Choroid plexus epithelial cell (primary cell): ENCODE measurements at regions not wholly inside any gene's neighbourhood (a gene's known extent, or its start where the extent isn't known, plus 50 kb on each side); places are given as distances from the start of the nearest gene placed in this dataset.

Experiments used
- DNase-seq: peaks from one replicate; pipeline ENCODE4 v3.0.0-alpha.2; 2010; ENCODE audit warnings: low read depth
- H3K4me3 ChIP-seq: 2 replicates; pipeline ENCODE4 v1.5.1; 2011; ENCODE audit warnings: low read depth, mild to moderate bottlenecking, control low read depth, low read length, moderate library complexity
- CTCF ChIP-seq: conservative IDR thresholded peaks from 2 replicates; pipeline ENCODE4 v1.5.1; 2011; ENCODE audit warnings: low read depth, mild to moderate bottlenecking, control low read depth, inconsistent platforms, low read length, moderate library complexity

DNA sequence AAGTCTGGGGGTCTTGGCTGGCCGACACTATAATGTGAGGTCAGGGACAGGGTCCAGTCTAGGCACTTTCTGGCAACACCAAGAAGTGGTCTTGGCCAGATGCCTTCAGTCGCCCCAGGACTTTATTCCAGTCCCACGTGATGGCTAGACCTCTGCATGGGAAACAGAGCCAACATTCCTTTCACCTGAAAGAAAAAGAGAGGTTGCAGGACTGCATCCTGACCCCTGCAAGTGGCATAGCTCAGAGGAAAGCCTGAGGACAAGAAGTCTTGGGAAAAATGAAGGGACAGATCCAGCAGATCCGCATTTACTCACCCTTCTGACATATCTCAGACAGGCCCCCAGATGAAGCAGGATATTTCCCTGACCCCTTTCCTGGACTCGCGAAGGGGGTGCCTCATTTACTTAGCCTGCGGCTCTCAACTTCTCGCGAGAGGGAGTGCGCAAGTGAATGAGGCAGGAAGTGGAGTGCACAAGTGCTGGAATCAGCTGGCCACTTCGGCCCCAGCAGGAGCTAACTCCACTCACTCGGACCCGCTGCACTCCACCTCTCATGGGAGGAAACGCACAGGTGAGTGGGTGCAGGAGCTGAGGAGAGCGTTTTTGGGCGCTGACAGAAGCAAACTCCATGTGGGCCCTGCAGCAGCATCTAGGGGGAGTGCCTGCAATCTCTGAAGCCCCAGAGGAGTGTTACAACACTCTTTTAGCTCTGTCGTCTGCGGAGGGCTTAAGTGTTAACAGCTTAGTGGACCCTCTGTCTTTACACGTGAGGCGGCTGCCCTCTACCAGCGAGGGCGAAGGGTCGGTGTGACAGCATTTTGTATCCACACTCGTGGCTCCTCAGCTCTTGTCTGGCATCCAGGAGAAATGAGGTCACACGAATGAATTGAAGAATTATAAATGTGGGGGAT lies 916.2 kb upstream of the GHITM start:
- no peak for DNase-seq
- H3K4me3 ChIP-seq = no peak overlapping the region
- no peak for TF ChIP-seq CTCF

GRCh38 chr10:83225781-83226180 lies 913.5 kb upstream of the GHITM start:
- DNase-seq = no peak
- no peak overlapping the region for H3K4me3 ChIP-seq
- TF ChIP-seq CTCF = no peak

DNA sequence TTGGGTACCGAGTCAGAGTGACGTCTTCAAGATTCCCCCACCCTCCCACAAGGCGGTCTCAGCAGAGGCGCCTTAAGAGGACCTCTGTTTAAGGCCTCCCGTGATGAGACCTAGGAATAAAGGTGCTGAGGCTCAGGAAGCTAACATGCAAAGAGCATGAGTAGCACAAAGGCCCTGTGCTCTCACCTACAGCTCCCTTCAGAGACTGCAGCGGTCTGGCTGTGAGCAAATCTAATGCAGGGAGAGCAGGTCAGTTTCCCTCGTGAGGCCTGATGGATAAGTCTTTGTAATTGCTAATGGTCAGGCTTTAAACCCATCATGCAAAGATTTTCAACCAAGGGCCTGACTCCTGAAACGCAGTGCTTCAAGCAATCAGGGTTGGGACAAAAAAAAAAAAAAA lies 909.3 kb upstream of the GHITM start:
- H3K4me3 ChIP-seq = no peak overlapping the region
- no peak for TF ChIP-seq CTCF
- no peak for DNase-seq

GRCh38 chr10:83233691-83234090 lies 905.6 kb upstream of the GHITM start:
- no peak for TF ChIP-seq CTCF
- DNase-seq = no peak
- no peak overlapping the region for H3K4me3 ChIP-seq

GRCh38 chr10:83248106-83248631 lies 891.1 kb upstream of the GHITM start:
- no peak for TF ChIP-seq CTCF
- no peak overlapping the region for H3K4me3 ChIP-seq

GRCh38 chr10:83250396-83250795 lies 888.9 kb upstream of the GHITM start:
- no peak for DNase-seq
- no peak for TF ChIP-seq CTCF
- no peak overlapping the region for H3K4me3 ChIP-seq

More at GRCh38 chr10:83248106-83248631, 891.1 kb upstream of the GHITM start:
- DNase-seq = no peak

DNA sequence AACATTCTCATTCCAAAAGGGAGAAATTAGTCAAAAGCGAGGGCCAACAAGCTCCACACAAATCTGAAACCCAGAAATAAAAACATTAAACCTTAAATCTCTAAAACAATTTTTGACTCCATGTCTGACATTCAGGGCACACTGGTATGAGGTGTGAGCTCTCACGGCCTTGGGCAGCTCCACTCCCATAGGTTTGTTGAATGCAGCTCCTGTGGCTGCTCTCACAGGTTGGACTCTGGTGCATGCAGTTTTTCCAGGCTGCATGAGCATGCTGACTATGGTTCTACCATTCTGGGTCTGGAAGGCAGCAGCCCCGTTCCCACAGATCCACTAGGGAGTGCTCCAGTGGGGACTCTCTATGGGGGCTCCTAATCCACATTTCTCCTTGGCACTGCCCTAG lies 887.1 kb upstream of the GHITM start:
- DNase-seq = no peak
- H3K4me3 ChIP-seq = no peak overlapping the region
- no peak for TF ChIP-seq CTCF
